ENCODE measurements at regions not wholly inside any gene's neighbourhood (a gene's known extent, or its start where the extent isn't known, plus 50 kb on each side); places are given as distances from the start of the nearest gene placed in this dataset.

DNA sequence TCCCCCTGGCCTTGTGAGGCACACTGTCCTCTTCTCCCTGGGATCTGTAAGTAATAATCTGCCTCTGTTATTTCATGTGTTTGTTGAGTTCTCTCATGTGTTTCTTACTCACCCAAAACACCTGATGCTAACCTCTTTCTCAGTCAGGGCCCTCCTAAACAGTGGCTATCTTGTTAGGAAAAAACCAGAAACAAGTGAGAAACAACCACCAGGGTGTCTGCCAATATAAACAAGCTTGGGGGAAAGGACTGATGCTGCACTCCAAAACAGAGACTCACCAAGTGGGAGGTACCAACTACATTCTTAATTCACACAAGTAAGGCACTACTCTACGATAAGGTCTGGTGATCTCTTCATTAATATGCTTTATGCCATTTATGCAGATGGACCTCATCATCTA is 564.4 kb downstream of the SEMA5A start:
- TF ChIP-seq, protein P1, sequence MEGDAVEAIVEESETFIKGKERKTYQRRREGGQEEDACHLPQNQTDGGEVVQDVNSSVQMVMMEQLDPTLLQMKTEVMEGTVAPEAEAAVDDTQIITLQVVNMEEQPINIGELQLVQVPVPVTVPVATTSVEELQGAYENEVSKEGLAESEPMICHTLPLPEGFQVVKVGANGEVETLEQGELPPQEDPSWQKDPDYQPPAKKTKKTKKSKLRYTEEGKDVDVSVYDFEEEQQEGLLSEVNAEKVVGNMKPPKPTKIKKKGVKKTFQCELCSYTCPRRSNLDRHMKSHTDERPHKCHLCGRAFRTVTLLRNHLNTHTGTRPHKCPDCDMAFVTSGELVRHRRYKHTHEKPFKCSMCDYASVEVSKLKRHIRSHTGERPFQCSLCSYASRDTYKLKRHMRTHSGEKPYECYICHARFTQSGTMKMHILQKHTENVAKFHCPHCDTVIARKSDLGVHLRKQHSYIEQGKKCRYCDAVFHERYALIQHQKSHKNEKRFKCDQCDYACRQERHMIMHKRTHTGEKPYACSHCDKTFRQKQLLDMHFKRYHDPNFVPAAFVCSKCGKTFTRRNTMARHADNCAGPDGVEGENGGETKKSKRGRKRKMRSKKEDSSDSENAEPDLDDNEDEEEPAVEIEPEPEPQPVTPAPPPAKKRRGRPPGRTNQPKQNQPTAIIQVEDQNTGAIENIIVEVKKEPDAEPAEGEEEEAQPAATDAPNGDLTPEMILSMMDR (IDR thresholded peaks at IDR 0.05; ENCODE audit: control extremely low read depth in 1 of 3, insufficient read depth in 1 of 3, low read depth in 1 of 3, low read length in 3 of 3), result no peak
- TF ChIP-seq POU5F1 (IDR thresholded peaks at IDR 0.05; ENCODE audit: low read depth, low read length), result no peak
- no peak for TF ChIP-seq JUND (IDR thresholded peaks at IDR 0.05; ENCODE audit: low read length)
- no peak for TF ChIP-seq GABPA (IDR thresholded peaks at IDR 0.05; ENCODE audit: borderline replicate concordance, insufficient read depth, low read length)
- no peak for TF ChIP-seq JUN (IDR thresholded peaks at IDR 0.05; ENCODE audit: low read depth, low read length)
- no peak for TF ChIP-seq RAD21 (IDR thresholded peaks at IDR 0.05 in 1 of 2, conservative IDR thresholded peaks at IDR 0.05 in 1 of 2; ENCODE audit: low read depth in 2 of 2, low read length in 2 of 2)
- TF ChIP-seq CBX5 (IDR thresholded peaks at IDR 0.05; ENCODE audit: low read depth, low read length), result no peak
- no peak for TF ChIP-seq BRCA1 (IDR thresholded peaks at IDR 0.05; ENCODE audit: low read depth, low read length)
- TF ChIP-seq, protein P2, sequence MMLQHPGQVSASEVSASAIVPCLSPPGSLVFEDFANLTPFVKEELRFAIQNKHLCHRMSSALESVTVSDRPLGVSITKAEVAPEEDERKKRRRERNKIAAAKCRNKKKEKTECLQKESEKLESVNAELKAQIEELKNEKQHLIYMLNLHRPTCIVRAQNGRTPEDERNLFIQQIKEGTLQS (IDR thresholded peaks at IDR 0.05; ENCODE audit: insufficient read depth, low read depth, low read length), result no peak
- TF ChIP-seq CBX8 (IDR thresholded peaks at IDR 0.05; ENCODE audit: borderline replicate concordance, low read depth, low read length), result no peak

Data from H1 (cell line).